HepG2 (cell line): ENCODE measurements at regions not wholly inside any gene's neighbourhood (a gene's known extent, or its start where the extent isn't known, plus 50 kb on each side); places are given as distances from the start of the nearest gene placed in this dataset.

ENCODE experiments used
- ARID5B ChIP-seq: IDR thresholded peaks from 2 replicates; pipeline ENCODE4 v1.4.0; 2020; ENCODE audit warnings: mild to moderate bottlenecking, missing genetic modification reagents
- ATF3 ChIP-seq: sonication (generic); formaldehyde crosslinking; IDR thresholded peaks from 2 replicates; pipeline ENCODE4 v1.4.0; 2020; ENCODE audit warnings: missing genetic modification reagents
- STAG1 ChIP-seq: sonication (generic); formaldehyde crosslinking; IDR thresholded peaks from 2 replicates; pipeline ENCODE4 v1.4.0; 2020; ENCODE audit warnings: missing genetic modification reagents
- ZNF550 ChIP-seq: sonication (generic); formaldehyde crosslinking; IDR thresholded peaks from 2 replicates; pipeline ENCODE4 v1.4.0; 2020; ENCODE audit warnings: mild to moderate bottlenecking, missing genetic modification reagents, borderline replicate concordance
- ZNF737 ChIP-seq: sonication (generic); formaldehyde crosslinking; IDR thresholded peaks from 2 replicates; pipeline ENCODE4 v1.5.0; 2020; ENCODE audit warnings: missing genetic modification reagents, mild to moderate bottlenecking, borderline replicate concordance
- ZNF747 ChIP-seq: sonication (generic); formaldehyde crosslinking; IDR thresholded peaks from 2 replicates; pipeline ENCODE4 v1.8.1; 2023; ENCODE audit warnings: missing genetic modification reagents, mild to moderate bottlenecking, borderline replicate concordance
- ZNF770 ChIP-seq: sonication (generic); formaldehyde crosslinking; IDR thresholded peaks from 2 replicates; pipeline ENCODE4 v1.5.0; 2020; ENCODE audit warnings: mild to moderate bottlenecking, missing genetic modification reagents

GRCh38 chr2:126754240-126755004 lies 98.5 kb downstream of the GYPC start (continued):
- TF ChIP-seq ARID5B (CRISPR knock-in tag) (no peak), ZNF737 (no peak), ATF3 (no peak), ZNF770 (CRISPR knock-in tag) (no peak), ZNF550 (CRISPR knock-in tag) (no peak), STAG1 (no peak), ZNF747 (no peak)
